ENCODE measurements at regions not wholly inside any gene's neighbourhood (a gene's known extent, or its start where the extent isn't known, plus 50 kb on each side); places are given as distances from the start of the nearest gene placed in this dataset.
"Not testable (repeated sequence)": the region's sequence is repeated elsewhere in the genome, so short reads cannot be mapped to it uniquely, and the experiment has no call there.

DNA sequence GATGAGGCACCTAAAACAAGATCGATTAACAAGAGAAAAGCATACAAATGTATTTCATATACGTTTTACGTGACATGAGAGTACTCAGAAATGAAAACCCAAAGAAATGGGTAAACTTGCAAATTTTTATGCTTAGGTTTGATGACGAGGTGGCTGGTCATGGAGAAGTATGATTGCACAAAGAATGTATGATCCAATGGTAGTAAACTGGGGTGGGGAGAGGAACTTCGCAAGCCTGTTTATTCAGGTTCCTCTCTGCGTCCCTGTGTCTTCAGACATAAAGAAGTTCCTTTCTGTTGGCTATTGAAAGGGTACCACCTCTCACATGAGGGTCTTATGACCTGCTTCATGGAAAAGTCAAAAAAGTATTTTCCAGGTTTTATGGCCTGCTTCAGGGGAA is 309.2 kb downstream of the BCOR start:
- Mint-ChIP-seq H3K27ac (no peak overlapping the region), H3K4me3 (no peak overlapping the region), H3K4me1 (ENCODE audit: low read depth) (no peaks in the 10 kb centered on the region), H3K36me3 (ENCODE audit: low read depth) (no peaks in the 10 kb centered on the region), H3K9me3 (no peaks in the 10 kb centered on the region), H3K27me3 (ENCODE audit: insufficient read depth) (no peaks in the 10 kb centered on the region; the same call in 1 of the 2 replicates)
- no peak for DNase-seq
- TF ChIP-seq, protein P1, sequence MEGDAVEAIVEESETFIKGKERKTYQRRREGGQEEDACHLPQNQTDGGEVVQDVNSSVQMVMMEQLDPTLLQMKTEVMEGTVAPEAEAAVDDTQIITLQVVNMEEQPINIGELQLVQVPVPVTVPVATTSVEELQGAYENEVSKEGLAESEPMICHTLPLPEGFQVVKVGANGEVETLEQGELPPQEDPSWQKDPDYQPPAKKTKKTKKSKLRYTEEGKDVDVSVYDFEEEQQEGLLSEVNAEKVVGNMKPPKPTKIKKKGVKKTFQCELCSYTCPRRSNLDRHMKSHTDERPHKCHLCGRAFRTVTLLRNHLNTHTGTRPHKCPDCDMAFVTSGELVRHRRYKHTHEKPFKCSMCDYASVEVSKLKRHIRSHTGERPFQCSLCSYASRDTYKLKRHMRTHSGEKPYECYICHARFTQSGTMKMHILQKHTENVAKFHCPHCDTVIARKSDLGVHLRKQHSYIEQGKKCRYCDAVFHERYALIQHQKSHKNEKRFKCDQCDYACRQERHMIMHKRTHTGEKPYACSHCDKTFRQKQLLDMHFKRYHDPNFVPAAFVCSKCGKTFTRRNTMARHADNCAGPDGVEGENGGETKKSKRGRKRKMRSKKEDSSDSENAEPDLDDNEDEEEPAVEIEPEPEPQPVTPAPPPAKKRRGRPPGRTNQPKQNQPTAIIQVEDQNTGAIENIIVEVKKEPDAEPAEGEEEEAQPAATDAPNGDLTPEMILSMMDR (IDR thresholded peaks at IDR 0.05), result no peak

DNA sequence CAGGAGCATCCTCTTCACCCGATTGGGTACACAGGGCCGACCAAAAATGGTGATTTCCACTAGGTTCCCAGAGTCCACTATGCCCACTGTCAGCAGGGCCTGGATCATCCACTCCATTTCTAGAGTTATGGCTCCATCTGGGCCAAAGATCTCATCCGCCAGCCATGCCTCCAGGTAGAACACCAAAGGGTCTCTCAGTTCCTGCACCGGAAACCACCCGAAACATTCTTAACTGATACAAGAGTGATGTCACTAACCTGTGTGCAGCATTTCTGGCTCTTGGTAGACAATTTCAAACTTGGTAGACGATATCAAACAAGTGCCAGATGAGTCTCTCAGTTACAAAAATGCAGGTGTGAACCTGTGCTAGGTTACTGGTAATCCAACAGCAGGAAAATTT is 306.1 kb downstream of the BCOR start:
- no peak overlapping the region for H3K27ac Mint-ChIP-seq
- no peak for DNase-seq
- H3K4me3 Mint-ChIP-seq, result no peak overlapping the region
- H3K4me1 Mint-ChIP-seq (ENCODE audit: low read depth), result no peaks in the 10 kb centered on the region
- TF ChIP-seq, protein P1 (IDR thresholded peaks at IDR 0.05), result no peak
- no peaks in the 10 kb centered on the region for H3K9me3 Mint-ChIP-seq
- H3K27me3 Mint-ChIP-seq (ENCODE audit: insufficient read depth), result peaks cover 2% of the 10 kb centered on the region; the same call in 1 of the 2 replicates
- H3K36me3 Mint-ChIP-seq (ENCODE audit: low read depth), result no peaks in the 10 kb centered on the region

DNA sequence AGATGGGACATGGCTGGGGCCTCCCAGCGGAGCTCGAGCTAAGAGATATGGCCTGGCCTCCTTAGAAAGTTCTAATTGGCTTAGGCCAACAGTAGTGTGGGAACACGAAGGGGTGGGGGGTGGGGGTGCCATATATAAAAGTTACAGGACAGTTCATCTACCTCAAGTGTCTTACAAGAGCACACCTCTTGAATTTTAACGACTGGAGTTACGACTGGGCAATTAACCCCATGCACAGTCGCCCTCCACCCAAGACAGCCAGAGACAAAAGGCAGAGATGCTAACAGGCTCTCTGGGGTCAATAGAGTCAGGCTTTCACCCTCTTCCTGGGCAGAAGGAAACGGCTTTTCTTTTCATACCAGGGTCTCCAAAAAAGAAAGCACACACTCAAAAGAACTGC is 302.2 kb downstream of the BCOR start:
- TF ChIP-seq, protein P1 (IDR thresholded peaks at IDR 0.05), result no peak
- no peak overlapping the region for H3K27ac Mint-ChIP-seq
- no peak for DNase-seq
- peaks cover 4% of the 10 kb centered on the region; the same call in 1 of the 2 replicates for H3K27me3 Mint-ChIP-seq (ENCODE audit: insufficient read depth)
- no peaks in the 10 kb centered on the region for H3K9me3 Mint-ChIP-seq
- no peaks in the 10 kb centered on the region for H3K36me3 Mint-ChIP-seq (ENCODE audit: low read depth)
- H3K4me3 Mint-ChIP-seq, result no peak overlapping the region
- no peaks in the 10 kb centered on the region for H3K4me1 Mint-ChIP-seq (ENCODE audit: low read depth)

DNA sequence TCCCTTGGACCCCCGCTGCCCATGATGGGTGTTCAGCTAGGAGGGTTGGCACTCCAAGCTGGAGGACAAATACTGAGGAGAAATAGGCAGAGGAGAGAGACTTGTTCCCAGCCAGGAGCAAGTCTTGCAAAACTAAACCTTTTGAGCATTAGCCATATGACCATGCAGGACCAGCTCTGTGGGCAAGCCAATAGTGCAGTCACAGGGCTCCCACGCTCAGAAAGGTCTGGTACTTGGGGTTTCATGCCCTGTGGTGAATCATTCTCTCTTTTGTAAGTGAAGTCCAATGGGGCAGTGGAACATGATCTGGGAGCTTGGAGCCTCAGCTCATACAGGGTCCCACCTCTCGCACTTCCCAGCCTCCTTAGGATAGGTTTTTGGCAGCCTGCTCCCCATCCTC is 300.9 kb downstream of the BCOR start:
- no peak overlapping the region for H3K27ac Mint-ChIP-seq
- no peak for DNase-seq
- H3K36me3 Mint-ChIP-seq (ENCODE audit: low read depth), result no peaks in the 10 kb centered on the region
- H3K4me1 Mint-ChIP-seq (ENCODE audit: low read depth), result no peaks in the 10 kb centered on the region
- TF ChIP-seq, protein P1 (IDR thresholded peaks at IDR 0.05), result no peak
- H3K9me3 Mint-ChIP-seq, result no peaks in the 10 kb centered on the region
- H3K27me3 Mint-ChIP-seq (ENCODE audit: insufficient read depth), result peaks cover 4% of the 10 kb centered on the region; the same call in 1 of the 2 replicates
- H3K4me3 Mint-ChIP-seq, result no peak overlapping the region

DNA sequence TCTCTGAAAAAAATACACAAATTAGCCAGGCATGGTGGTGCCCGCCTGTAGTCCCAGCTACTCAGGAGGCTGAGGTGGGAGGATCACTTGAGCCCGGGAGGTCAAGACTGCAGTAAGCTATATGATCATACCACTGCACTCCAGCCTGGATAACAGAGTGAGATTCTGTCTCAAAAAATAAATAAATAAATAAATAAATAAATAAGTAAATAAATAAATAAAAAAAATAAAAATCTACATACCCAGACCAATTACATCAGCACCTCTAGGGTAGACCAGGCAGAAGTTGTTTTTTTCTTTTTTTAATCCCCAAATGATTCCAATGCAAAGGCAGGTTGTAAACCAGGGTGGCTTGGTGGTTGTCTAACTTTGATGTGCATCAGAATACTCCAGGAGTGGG is 299.3 kb downstream of the BCOR start:
- not testable (repeated sequence) for DNase-seq; H3K9me3 Mint-ChIP-seq; H3K4me3 Mint-ChIP-seq; H3K27me3 Mint-ChIP-seq (ENCODE audit: insufficient read depth); H3K36me3 Mint-ChIP-seq (ENCODE audit: low read depth); H3K27ac Mint-ChIP-seq; H3K4me1 Mint-ChIP-seq (ENCODE audit: low read depth)

DNA sequence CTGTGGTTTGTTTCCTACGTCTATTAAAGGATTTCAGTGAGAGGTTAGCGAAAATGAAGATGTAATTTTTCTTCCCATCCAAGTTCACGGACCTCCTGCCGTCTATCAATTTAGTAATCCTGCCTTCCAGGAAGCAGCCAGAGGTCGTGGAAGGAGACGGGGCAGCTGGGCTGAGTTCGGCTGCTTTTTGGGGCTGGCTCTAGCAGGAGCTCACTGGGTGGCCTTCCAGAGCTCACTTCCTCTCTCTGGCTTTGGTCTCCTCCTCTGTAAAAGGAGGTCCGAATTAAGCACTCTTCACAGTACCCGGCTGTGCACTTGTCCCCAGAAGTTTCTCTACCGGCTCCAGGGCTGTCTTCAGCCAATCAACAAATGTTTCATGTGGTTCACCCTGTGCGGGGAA is 295.4 kb downstream of the BCOR start:
- no peaks in the 10 kb centered on the region for H3K9me3 Mint-ChIP-seq
- no peaks in the 10 kb centered on the region for H3K4me1 Mint-ChIP-seq (ENCODE audit: low read depth)
- H3K27me3 Mint-ChIP-seq (ENCODE audit: insufficient read depth), result peaks cover 2% of the 10 kb centered on the region; the same call in 1 of the 2 replicates
- TF ChIP-seq, protein P1 (IDR thresholded peaks at IDR 0.05), result no peak
- DNase-seq, result no peak
- no peak overlapping the region for H3K27ac Mint-ChIP-seq
- no peaks in the 10 kb centered on the region for H3K36me3 Mint-ChIP-seq (ENCODE audit: low read depth)
- H3K4me3 Mint-ChIP-seq, result no peak overlapping the region

All from HFFc6 (cell line).